PC-9 (cell line): ENCODE measurements at regions not wholly inside any gene's neighbourhood (a gene's known extent, or its start where the extent isn't known, plus 50 kb on each side); places are given as distances from the start of the nearest gene placed in this dataset.

Source experiments
- CTCF ChIP-seq: fragments of 200-600 bp; sonication (generic); conservative IDR thresholded peaks from 2 replicates; pipeline ENCODE4 v1.6.1; 2017; ENCODE audit warnings: mixed run types, antibody characterized with exemption, mild to moderate bottlenecking, moderate library complexity
- EZH2 ChIP-seq: fragments of 200-600 bp; sonication (generic); IDR thresholded peaks from 2 replicates; pipeline ENCODE4 v1.8.0; 2017; ENCODE audit warnings: antibody characterized with exemption, low read depth

- TF ChIP-seq CTCF (no peak), EZH2 (no peak)
These were observed 162.5 kb upstream of the JUN start for GRCh38 chr1:58946390-58946789.
